Skeletal muscle tissue (tissue), 3 donors: ENCODE measurements at regions not wholly inside any gene's neighbourhood (a gene's known extent, or its start where the extent isn't known, plus 50 kb on each side); places are given as distances from the start of the nearest gene placed in this dataset.
"Not testable (repeated sequence)": the region's sequence is repeated elsewhere in the genome, so short reads cannot be mapped to it uniquely, and the experiment has no call there.

Source experiments
- H3K27ac ChIP-seq: one replicate; pipeline ENCODE4 v1.7.0; 2013; ENCODE audit warnings: mild to moderate bottlenecking, low read depth, low read length, inconsistent platforms
- H3K27me3 ChIP-seq, 3 donors: one replicate each; pipeline ENCODE4 v1.7.0; 2013; ENCODE audit warnings: low read length in 3 of 3; ENCODE audit not compliant: control insufficient read depth in 3 of 3, insufficient read depth in 3 of 3
- H3K36me3 ChIP-seq, 3 donors: one replicate each; pipeline ENCODE4 v1.7.0; 2013; ENCODE audit warnings: low read length in 3 of 3; ENCODE audit not compliant: control insufficient read depth in 3 of 3, insufficient read depth in 3 of 3
- H3K4me1 ChIP-seq, 3 donors: one replicate each; pipeline ENCODE4 v1.7.0; 2013; ENCODE audit warnings: low read length in 3 of 3, mild to moderate bottlenecking in 3 of 3; ENCODE audit not compliant: control insufficient read depth in 3 of 3, insufficient read depth in 3 of 3
- H3K4me3 ChIP-seq, 3 donors: one replicate each; pipeline ENCODE4 v1.7.0; 2013; ENCODE audit warnings: low read length in 3 of 3
- H3K9ac ChIP-seq, 3 donors: one replicate each; pipeline ENCODE4 v1.7.0; 2013; ENCODE audit warnings: low read length in 3 of 3, mild to moderate bottlenecking in 3 of 3, moderate library complexity in 2 of 3, low read depth in 1 of 3
- H3K9me3 ChIP-seq, 3 donors: one replicate each; pipeline ENCODE4 v1.7.0; 2013; ENCODE audit warnings: low read length in 3 of 3; ENCODE audit not compliant: control insufficient read depth in 3 of 3
- donor health status: Osteomylitis.

- Histone ChIP-seq H3K27me3 (no peaks in the 10 kb centered on the region), H3K9me3 (no peaks in the 10 kb centered on the region), H3K9ac (no peak overlapping the region), H3K27ac (no peak overlapping the region), H3K36me3 (no peaks in the 10 kb centered on the region), H3K4me1 (no peaks in the 10 kb centered on the region), H3K4me3 (no peak overlapping the region)
Observed at GRCh38 chr2:208673631-208674030, 267.0 kb downstream of the PTH2R start.

GRCh38 chr2:208674919-208675318 lies 268.3 kb downstream of the PTH2R start:
- Histone ChIP-seq H3K9me3 (no peaks in the 10 kb centered on the region), H3K4me1 (no peaks in the 10 kb centered on the region), H3K36me3 (no peaks in the 10 kb centered on the region), H3K27ac (no peak overlapping the region), H3K9ac (no peak overlapping the region), H3K27me3 (no peaks in the 10 kb centered on the region), H3K4me3 (no peak overlapping the region)

DNA sequence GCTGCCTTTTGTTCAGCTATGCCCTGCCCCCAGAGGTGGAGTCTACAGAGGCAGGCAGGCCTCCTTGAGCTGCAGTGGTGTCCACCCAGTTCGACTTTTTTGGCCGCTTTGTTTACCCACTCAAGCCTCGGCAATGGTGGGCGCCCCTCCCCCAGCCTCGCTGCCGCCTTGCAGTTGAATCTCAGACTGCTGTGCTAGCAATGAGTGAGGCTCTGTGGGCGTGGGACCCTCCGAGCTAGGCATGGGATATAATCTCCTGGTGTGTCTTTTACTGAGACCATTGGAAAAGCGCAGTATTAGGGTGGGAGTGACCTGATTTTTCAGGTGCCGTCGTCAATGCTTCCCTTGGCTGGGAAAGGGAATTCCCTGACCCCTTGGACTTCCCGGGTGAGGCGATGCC lies 279.3 kb downstream of the PTH2R start:
- H3K27ac ChIP-seq, H3K4me1 ChIP-seq, H3K36me3 ChIP-seq, H3K27me3 ChIP-seq, H3K9me3 ChIP-seq, H3K4me3 ChIP-seq, H3K9ac ChIP-seq: not testable (repeated sequence)

GRCh38 chr2:208686665-208687064 lies 280.1 kb downstream of the PTH2R start:
- Histone ChIP-seq H3K4me3 (no peak overlapping the region), H3K4me1 (no peaks in the 10 kb centered on the region), H3K27me3 (no peaks in the 10 kb centered on the region), H3K36me3 (no peaks in the 10 kb centered on the region), H3K9ac (no peak overlapping the region), H3K27ac (no peak overlapping the region), H3K9me3 (no peaks in the 10 kb centered on the region)

- not testable (repeated sequence) for H3K27ac ChIP-seq, H3K4me1 ChIP-seq, H3K4me3 ChIP-seq, H3K9ac ChIP-seq, H3K9me3 ChIP-seq, H3K27me3 ChIP-seq, H3K36me3 ChIP-seq
Observed at GRCh38 chr2:208687720-208688119, 281.1 kb downstream of the PTH2R start.

GRCh38 chr2:208698114-208698513 lies 291.5 kb downstream of the PTH2R start:
- Histone ChIP-seq H3K9me3 (no peaks in the 10 kb centered on the region), H3K4me3 (no peak overlapping the region), H3K36me3 (no peaks in the 10 kb centered on the region), H3K27me3 (no peaks in the 10 kb centered on the region), H3K9ac (no peak overlapping the region), H3K27ac (no peak overlapping the region), H3K4me1 (no peaks in the 10 kb centered on the region)

GRCh38 chr2:208708486-208708885 lies 301.9 kb downstream of the PTH2R start:
- no peak overlapping the region for H3K27ac ChIP-seq
- H3K36me3 ChIP-seq: no peaks in the 10 kb centered on the region
- H3K4me3 ChIP-seq: no peak overlapping the region
- no peak overlapping the region for H3K9ac ChIP-seq
- no peaks in the 10 kb centered on the region for H3K9me3 ChIP-seq
- H3K27me3 ChIP-seq: no peaks in the 10 kb centered on the region
- no peaks in the 10 kb centered on the region for H3K4me1 ChIP-seq

DNA sequence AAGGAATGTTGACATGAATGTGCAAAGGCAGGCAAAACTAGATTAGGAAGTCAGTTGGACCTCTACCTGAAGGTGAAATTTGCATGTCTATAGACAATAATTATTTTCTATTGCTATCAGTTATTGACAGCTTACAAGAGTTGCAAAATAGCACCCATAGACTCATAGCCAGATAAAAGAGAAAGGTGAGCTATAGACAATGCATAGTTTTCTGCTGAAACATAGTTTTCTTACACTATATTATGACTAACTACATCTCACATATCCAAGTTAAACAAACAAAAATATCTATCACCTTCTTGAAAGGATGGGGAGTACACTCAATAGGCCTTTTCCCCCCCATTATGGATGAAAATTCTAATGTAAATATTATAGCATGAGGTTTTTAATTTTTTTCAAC lies 305.0 kb downstream of the PTH2R start:
- Histone ChIP-seq H3K9ac (no peak overlapping the region), H3K4me3 (no peak overlapping the region), H3K27me3 (no peaks in the 10 kb centered on the region)

DNA sequence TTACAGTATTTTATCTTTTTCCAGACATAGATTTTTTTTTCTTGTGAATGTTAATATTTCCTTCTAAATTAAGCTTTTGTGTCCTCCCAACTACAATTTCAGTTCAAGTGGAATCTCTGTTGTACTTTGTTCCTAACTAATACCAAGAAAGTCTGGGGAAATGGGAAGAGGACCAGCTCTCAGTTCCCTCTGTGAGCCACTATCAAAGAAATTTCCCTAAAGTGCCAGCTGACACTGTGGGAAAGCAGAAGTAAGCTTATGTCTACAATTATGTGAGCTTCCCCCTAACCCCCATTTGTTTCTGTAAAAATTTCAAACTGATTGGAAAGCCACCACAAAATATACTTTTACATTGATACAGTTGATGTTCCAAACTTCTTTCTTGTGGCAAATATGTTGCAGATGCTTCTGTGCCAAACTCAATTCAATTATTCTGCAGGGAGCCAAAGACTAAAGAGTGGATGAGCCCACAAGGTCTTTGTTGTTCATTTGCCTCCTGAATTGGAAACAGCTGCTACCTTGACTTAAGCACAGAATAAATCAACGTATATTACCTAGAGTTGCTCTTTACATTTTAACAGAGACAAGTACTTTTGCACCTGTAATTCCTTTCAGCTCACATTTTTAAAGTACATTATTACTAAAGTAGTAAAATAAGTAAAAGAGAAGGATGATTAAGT lies 306.6 kb downstream of the PTH2R start:
- H3K4me3 ChIP-seq: no peak overlapping the region
- no peaks in the 10 kb centered on the region for H3K4me1 ChIP-seq
- no peak overlapping the region for H3K27ac ChIP-seq
- no peak overlapping the region for H3K9ac ChIP-seq
- H3K27me3 ChIP-seq: no peaks in the 10 kb centered on the region
- H3K36me3 ChIP-seq: no peaks in the 10 kb centered on the region
- no peaks in the 10 kb centered on the region for H3K9me3 ChIP-seq

More for the DNA sequence above, 305.0 kb downstream of the PTH2R start:
- no peaks in the 10 kb centered on the region for H3K9me3 ChIP-seq
- no peak overlapping the region for H3K27ac ChIP-seq
- no peaks in the 10 kb centered on the region for H3K36me3 ChIP-seq
- H3K4me1 ChIP-seq: no peaks in the 10 kb centered on the region

DNA sequence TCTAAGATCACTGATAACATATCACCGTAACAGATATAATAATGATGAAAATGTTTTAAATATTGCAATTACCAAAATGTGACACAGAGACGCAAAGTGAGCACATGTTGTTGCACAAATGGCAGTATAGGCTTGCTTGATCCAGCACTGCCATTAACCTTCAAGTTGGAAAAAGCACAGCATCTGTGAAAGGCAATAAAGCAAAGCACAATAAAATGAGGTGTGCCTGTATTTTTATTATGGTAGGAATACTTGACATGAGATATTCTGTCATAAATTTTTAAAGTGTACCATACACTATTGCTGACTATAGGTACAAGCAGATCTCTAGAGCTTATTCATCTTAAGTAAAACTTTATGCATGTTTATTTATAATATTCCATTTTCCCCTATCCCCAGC lies 312.2 kb downstream of the PTH2R start:
- H3K9me3 ChIP-seq: no peaks in the 10 kb centered on the region

GRCh38 chr2:208722731-208723130 lies 316.1 kb downstream of the PTH2R start:
- Histone ChIP-seq H3K27ac (no peak overlapping the region), H3K9me3 (no peaks in the 10 kb centered on the region), H3K36me3 (no peaks in the 10 kb centered on the region), H3K4me3 (no peak overlapping the region), H3K9ac (no peak overlapping the region), H3K27me3 (no peaks in the 10 kb centered on the region), H3K4me1 (no peaks in the 10 kb centered on the region)

More for the DNA sequence above, 312.2 kb downstream of the PTH2R start:
- Histone ChIP-seq H3K27me3 (no peaks in the 10 kb centered on the region), H3K4me1 (no peaks in the 10 kb centered on the region), H3K9ac (no peak overlapping the region), H3K36me3 (no peaks in the 10 kb centered on the region), H3K27ac (no peak overlapping the region), H3K4me3 (no peak overlapping the region)
